GM12878 (cell line): ENCODE measurements at regions not wholly inside any gene's neighbourhood (a gene's known extent, or its start where the extent isn't known, plus 50 kb on each side); places are given as distances from the start of the nearest gene placed in this dataset.

Source experiments
- IRF4 ChIP-seq: IDR thresholded peaks from 2 replicates; pipeline ENCODE4 v1.6.1; 2011; ENCODE audit warnings: low read depth, low read length
- NFIC ChIP-seq: IDR thresholded peaks from 2 replicates; pipeline ENCODE4 v1.6.1; 2012; ENCODE audit warnings: low read depth, mild to moderate bottlenecking, inconsistent platforms, low read length, moderate library complexity
- POLR2A ChIP-seq: IDR thresholded peaks from 2 replicates; pipeline ENCODE4 v1.6.1; 2011; ENCODE audit warnings: low read depth, mild to moderate bottlenecking, low read length
- SMC3 ChIP-seq: IDR thresholded peaks from 2 replicates; pipeline ENCODE4 v1.6.1; 2011; ENCODE audit warnings: low read length, improper control_type of control experiment, borderline replicate concordance
- SPI1 ChIP-seq: IDR thresholded peaks from 2 replicates; pipeline ENCODE4 v1.6.1; 2011; ENCODE audit warnings: low read depth, mild to moderate bottlenecking, low read length, moderate library complexity, borderline replicate concordance; ENCODE audit not compliant: insufficient read depth
- SREBF2 ChIP-seq: IDR thresholded peaks from 2 replicates; pipeline ENCODE4 v1.6.1; 2012; ENCODE audit warnings: mild to moderate bottlenecking, low read length
- YY1 ChIP-seq: IDR thresholded peaks from 2 replicates; pipeline ENCODE4 v1.6.1; 2011; ENCODE audit warnings: low read depth, mild to moderate bottlenecking, low read length
- TF ChIP-seq, protein P1 (sequence below), 3 experiments: IDR thresholded peaks in 2 of 3; conservative IDR thresholded peaks in 1 of 3; 2 replicates each; pipeline ENCODE4 v1.5.1; 2011; ENCODE audit warnings: low read depth in 3 of 3, low read length in 3 of 3, mild to moderate bottlenecking in 3 of 3, control low read depth in 2 of 3, moderate library complexity in 2 of 3, inconsistent platforms in 1 of 3, mixed read lengths in 1 of 3; ENCODE audit not compliant: control insufficient read depth in 2 of 3, insufficient read depth in 1 of 3; ENCODE audit errors: extremely low read depth in 1 of 3
- TF ChIP-seq, protein P2 (sequence below): IDR thresholded peaks from 2 replicates; pipeline ENCODE4 v1.6.1; 2011; ENCODE audit warnings: low read depth, low read length, improper control_type of control experiment, borderline replicate concordance
- TF ChIP-seq, protein P3 (sequence below): IDR thresholded peaks from 2 replicates; pipeline ENCODE4 v1.6.1; 2012; ENCODE audit warnings: mild to moderate bottlenecking, low read depth, low read length

DNA sequence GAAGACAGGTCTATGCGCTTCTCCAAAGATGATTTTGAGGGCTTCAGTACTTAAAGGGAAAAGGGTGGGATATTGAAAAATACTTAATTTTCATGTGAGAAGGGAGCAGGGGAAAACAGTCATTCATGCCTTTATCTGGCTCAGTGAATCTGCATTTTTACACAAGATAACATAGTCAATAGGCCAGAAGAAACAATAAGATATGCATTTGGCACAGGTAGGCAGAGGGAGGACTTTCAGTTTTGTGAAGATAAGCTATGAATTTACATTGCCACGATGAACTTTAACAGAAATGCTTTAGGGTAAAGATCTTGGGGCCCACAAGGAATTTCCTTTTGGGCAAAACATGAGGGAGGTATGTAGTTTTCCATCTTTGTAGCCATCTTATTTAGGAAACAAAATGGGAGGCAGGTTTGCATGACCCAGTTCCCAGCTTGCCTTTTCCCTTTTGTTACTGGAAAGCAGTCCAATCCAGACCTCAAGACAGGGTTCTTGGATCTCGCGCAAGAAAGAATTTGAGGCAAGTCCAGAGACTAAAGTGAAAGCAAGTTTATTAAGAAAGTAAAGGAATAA lies 504.2 kb downstream of the IGSF11 start:
- TF ChIP-seq, protein P1, sequence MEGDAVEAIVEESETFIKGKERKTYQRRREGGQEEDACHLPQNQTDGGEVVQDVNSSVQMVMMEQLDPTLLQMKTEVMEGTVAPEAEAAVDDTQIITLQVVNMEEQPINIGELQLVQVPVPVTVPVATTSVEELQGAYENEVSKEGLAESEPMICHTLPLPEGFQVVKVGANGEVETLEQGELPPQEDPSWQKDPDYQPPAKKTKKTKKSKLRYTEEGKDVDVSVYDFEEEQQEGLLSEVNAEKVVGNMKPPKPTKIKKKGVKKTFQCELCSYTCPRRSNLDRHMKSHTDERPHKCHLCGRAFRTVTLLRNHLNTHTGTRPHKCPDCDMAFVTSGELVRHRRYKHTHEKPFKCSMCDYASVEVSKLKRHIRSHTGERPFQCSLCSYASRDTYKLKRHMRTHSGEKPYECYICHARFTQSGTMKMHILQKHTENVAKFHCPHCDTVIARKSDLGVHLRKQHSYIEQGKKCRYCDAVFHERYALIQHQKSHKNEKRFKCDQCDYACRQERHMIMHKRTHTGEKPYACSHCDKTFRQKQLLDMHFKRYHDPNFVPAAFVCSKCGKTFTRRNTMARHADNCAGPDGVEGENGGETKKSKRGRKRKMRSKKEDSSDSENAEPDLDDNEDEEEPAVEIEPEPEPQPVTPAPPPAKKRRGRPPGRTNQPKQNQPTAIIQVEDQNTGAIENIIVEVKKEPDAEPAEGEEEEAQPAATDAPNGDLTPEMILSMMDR (IDR thresholded peaks at IDR 0.05 in 2 of 3, conservative IDR thresholded peaks at IDR 0.05 in 1 of 3; ENCODE audit: control insufficient read depth in 2 of 3, extremely low read depth in 1 of 3, insufficient read depth in 1 of 3, low read depth in 3 of 3, low read length in 3 of 3) = no peak
- TF ChIP-seq SPI1 (no peak), POLR2A (no peak), IRF4 (no peak), SREBF2 (no peak), SMC3 (no peak), NFIC (no peak), YY1 (no peak)
- TF ChIP-seq, protein P2, sequence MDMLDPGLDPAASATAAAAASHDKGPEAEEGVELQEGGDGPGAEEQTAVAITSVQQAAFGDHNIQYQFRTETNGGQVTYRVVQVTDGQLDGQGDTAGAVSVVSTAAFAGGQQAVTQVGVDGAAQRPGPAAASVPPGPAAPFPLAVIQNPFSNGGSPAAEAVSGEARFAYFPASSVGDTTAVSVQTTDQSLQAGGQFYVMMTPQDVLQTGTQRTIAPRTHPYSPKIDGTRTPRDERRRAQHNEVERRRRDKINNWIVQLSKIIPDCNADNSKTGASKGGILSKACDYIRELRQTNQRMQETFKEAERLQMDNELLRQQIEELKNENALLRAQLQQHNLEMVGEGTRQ = no peak
- TF ChIP-seq, protein P3, sequence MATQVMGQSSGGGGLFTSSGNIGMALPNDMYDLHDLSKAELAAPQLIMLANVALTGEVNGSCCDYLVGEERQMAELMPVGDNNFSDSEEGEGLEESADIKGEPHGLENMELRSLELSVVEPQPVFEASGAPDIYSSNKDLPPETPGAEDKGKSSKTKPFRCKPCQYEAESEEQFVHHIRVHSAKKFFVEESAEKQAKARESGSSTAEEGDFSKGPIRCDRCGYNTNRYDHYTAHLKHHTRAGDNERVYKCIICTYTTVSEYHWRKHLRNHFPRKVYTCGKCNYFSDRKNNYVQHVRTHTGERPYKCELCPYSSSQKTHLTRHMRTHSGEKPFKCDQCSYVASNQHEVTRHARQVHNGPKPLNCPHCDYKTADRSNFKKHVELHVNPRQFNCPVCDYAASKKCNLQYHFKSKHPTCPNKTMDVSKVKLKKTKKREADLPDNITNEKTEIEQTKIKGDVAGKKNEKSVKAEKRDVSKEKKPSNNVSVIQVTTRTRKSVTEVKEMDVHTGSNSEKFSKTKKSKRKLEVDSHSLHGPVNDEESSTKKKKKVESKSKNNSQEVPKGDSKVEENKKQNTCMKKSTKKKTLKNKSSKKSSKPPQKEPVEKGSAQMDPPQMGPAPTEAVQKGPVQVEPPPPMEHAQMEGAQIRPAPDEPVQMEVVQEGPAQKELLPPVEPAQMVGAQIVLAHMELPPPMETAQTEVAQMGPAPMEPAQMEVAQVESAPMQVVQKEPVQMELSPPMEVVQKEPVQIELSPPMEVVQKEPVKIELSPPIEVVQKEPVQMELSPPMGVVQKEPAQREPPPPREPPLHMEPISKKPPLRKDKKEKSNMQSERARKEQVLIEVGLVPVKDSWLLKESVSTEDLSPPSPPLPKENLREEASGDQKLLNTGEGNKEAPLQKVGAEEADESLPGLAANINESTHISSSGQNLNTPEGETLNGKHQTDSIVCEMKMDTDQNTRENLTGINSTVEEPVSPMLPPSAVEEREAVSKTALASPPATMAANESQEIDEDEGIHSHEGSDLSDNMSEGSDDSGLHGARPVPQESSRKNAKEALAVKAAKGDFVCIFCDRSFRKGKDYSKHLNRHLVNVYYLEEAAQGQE = no peak
